PC-9 (cell line): ENCODE measurements at regions not wholly inside any gene's neighbourhood (a gene's known extent, or its start where the extent isn't known, plus 50 kb on each side); places are given as distances from the start of the nearest gene placed in this dataset.

Experiments used
- BruUV-seq: library from RNA; stranded (reverse); fragments of 400-500 nt; replicated peaks from 2 replicates; lab custom pipeline; 2021; lab: Mats Ljungman, UMichigan
- CTCF ChIA-PET: fragments of 300-600 bp; sonication (Branson Sonifier 250); formaldehyde crosslinking; loops from one replicate; lab custom pipeline; 2022; ENCODE audit warnings: antibody characterized with exemption; lab: Charles Lee
- POLR2A ChIA-PET: fragments of 300-600 bp; sonication (Branson Sonifier 250); formaldehyde crosslinking; loops from one replicate; lab custom pipeline; 2022; ENCODE audit warnings: antibody characterized with exemption; ENCODE audit not compliant: unreplicated experiment; lab: Charles Lee
- DNase-seq, 2 experiments: peaks; one replicate each; pipeline versions ENCODE4 v3.0.0 to v3.0.0-alpha.2; 2015 to 2022; ENCODE audit warnings: mixed read lengths in 1 of 2
- H2AFZ ChIP-seq: fragments of 200-600 bp; sonication (generic); 2 replicates; pipeline ENCODE4 v1.8.1; 2017; ENCODE audit warnings: antibody characterized with exemption
- H3F3A ChIP-seq: fragments of 200-600 bp; sonication (generic); 2 replicates; pipeline ENCODE4 v1.8.1; 2017; ENCODE audit warnings: antibody characterized with exemption, mild to moderate bottlenecking, low read depth; ENCODE audit not compliant: insufficient read depth
- H3K27ac ChIP-seq: fragments of 200-600 bp; sonication (generic); 2 replicates; pipeline ENCODE4 v1.6.1; 2016; ENCODE audit warnings: mixed run types
- H3K27me3 ChIP-seq: fragments of 200-600 bp; sonication (generic); 2 replicates; pipeline ENCODE4 v1.6.1; 2016; ENCODE audit warnings: low read depth, mixed run types; ENCODE audit not compliant: insufficient read depth
- H3K36me3 ChIP-seq: fragments of 200-600 bp; sonication (generic); 2 replicates; pipeline ENCODE4 v1.6.1; 2016; ENCODE audit warnings: low read depth, mixed run types
- H3K4me1 ChIP-seq: fragments of 200-600 bp; sonication (generic); replicated peaks from 2 replicates; pipeline ENCODE4 v1.6.1; 2016; ENCODE audit warnings: mixed run types; ENCODE audit not compliant: insufficient read depth
- H3K4me2 ChIP-seq: fragments of 200-600 bp; sonication (generic); 2 replicates; pipeline ENCODE4 v1.6.1; 2017; ENCODE audit warnings: mixed run types
- H3K4me3 ChIP-seq: fragments of 200-600 bp; sonication (generic); 2 replicates; pipeline ENCODE4 v1.6.1; 2016; ENCODE audit warnings: mixed run types
- H3K79me2 ChIP-seq: fragments of 200-600 bp; sonication (generic); 2 replicates; pipeline ENCODE4 v1.6.1; 2017; ENCODE audit warnings: low read depth, mixed run types
- H3K9me2 ChIP-seq: fragments of 200-600 bp; sonication (generic); 2 replicates; pipeline ENCODE4 v1.8.1; 2017; ENCODE audit warnings: mild to moderate bottlenecking; ENCODE audit not compliant: insufficient read depth
- H3K9me3 ChIP-seq: fragments of 200-600 bp; sonication (generic); 2 replicates; pipeline ENCODE4 v1.8.1; 2016; ENCODE audit warnings: low read depth; ENCODE audit not compliant: insufficient read depth
- H4K20me1 ChIP-seq: fragments of 200-600 bp; sonication (generic); 2 replicates; pipeline ENCODE4 v1.8.1; 2017; ENCODE audit not compliant: insufficient read depth
- EZH2 ChIP-seq: fragments of 200-600 bp; sonication (generic); IDR thresholded peaks from 2 replicates; pipeline ENCODE4 v1.8.0; 2017; ENCODE audit warnings: antibody characterized with exemption, low read depth
- intact Hi-C: fragments of 100-400 bp; cut with micrococcal nuclease; formaldehyde crosslinking; loops from one replicate; pipeline ENCODE4 v1.10.0; 2022; ENCODE audit not compliant: unreplicated experiment
- TF ChIP-seq, protein P1 (sequence below): fragments of 200-600 bp; sonication (generic); conservative IDR thresholded peaks from 2 replicates; pipeline ENCODE4 v1.6.1; 2017; ENCODE audit warnings: mixed run types, antibody characterized with exemption, mild to moderate bottlenecking, moderate library complexity

DNA sequence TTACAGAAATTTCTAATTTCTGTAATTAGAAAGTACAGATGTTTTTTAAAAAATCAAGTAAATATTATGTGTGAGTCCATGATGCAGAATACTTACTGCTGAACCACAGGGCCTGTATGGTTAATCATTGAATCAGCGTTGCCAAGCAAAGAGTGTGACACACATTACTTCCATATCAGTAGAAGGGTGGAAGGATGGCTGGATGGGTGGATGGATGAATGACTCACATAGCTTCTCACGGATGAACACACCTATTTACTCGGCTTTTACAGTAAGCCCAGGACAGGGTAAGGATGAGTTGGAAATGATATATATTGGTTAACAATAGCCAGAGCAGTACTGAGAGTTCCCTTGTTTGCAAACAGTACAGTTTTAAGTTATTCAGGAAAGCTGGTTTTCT lies 495.9 kb upstream of the RBFOX1 start:
- Histone ChIP-seq H3K79me2 (no peaks in the 10 kb centered on the region), H3K27me3 (peaks cover 11% of the 10 kb centered on the region), H3F3A (no peaks in the 10 kb centered on the region), H4K20me1 (no peaks in the 10 kb centered on the region), H3K4me1 (no peaks in the 10 kb centered on the region), H3K36me3 (no peaks in the 10 kb centered on the region), H3K4me2 (no peak overlapping the region), H3K27ac (no peak overlapping the region), H3K9me3 (no peaks in the 10 kb centered on the region), H2AFZ (no peak overlapping the region), H3K9me2 (no peaks in the 10 kb centered on the region), H3K4me3 (no peak overlapping the region)
- intact Hi-C loops, result no loop called here
- BruUV-seq, result no TSS peak
- POLR2A ChIA-PET, result no interaction called here
- TF ChIP-seq, protein P1, sequence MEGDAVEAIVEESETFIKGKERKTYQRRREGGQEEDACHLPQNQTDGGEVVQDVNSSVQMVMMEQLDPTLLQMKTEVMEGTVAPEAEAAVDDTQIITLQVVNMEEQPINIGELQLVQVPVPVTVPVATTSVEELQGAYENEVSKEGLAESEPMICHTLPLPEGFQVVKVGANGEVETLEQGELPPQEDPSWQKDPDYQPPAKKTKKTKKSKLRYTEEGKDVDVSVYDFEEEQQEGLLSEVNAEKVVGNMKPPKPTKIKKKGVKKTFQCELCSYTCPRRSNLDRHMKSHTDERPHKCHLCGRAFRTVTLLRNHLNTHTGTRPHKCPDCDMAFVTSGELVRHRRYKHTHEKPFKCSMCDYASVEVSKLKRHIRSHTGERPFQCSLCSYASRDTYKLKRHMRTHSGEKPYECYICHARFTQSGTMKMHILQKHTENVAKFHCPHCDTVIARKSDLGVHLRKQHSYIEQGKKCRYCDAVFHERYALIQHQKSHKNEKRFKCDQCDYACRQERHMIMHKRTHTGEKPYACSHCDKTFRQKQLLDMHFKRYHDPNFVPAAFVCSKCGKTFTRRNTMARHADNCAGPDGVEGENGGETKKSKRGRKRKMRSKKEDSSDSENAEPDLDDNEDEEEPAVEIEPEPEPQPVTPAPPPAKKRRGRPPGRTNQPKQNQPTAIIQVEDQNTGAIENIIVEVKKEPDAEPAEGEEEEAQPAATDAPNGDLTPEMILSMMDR, result no peak
- TF ChIP-seq EZH2, result no peak
- CTCF ChIA-PET, result no interaction called here
- no peak for DNase-seq

DNA sequence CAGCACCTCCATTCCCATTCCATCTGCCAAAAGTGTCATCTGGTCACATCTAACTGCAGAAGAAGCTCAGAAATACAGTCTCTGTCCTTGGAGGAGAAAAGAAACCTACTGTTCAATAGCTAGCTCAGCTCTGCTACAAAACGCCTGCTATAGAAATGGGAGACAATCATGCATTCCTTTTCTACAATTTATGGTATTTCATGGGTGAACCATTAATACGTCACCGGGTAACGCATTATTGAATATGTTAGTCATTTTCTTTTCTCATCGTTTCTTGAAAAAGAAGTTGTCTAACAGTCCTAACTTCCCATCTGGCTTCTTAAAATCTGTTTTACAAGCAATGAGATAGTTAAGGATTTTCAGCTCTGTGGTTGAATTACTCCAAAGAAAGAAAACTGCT lies 496.7 kb upstream of the RBFOX1 start:
- no peak for DNase-seq
- intact Hi-C loops, result no loop called here
- TF ChIP-seq EZH2, result no peak
- TF ChIP-seq, protein P1, result no peak

DNA sequence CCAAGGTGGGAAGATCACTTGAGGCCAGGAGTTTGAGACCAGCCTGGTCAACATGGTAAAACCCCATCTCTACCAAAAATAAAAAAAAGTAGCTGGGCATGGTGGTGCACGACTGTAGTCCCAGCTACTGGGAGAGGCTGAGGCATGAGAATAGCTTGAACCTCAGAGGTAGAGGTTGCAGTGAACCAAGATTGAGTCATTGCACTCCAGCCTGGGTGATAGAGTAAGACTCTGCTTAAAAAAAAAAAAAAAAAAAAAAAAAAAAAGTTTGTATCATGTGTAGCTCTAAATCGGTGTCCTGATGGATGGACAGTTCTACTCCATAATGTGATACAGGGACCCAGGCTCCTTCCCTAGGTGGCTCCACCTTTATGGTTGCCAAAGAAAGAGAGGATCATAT lies 497.1 kb upstream of the RBFOX1 start:
- Histone ChIP-seq H3K9me3 (no peaks in the 10 kb centered on the region), H3F3A (no peaks in the 10 kb centered on the region), H3K4me1 (no peaks in the 10 kb centered on the region), H4K20me1 (no peaks in the 10 kb centered on the region), H3K36me3 (no peaks in the 10 kb centered on the region), H3K4me2 (no peak overlapping the region), H2AFZ (no peak overlapping the region), H3K27me3 (peaks cover 5% of the 10 kb centered on the region; the same call in 1 of the 2 replicates), H3K4me3 (no peak overlapping the region), H3K9me2 (no peaks in the 10 kb centered on the region), H3K27ac (no peak overlapping the region), H3K79me2 (no peaks in the 10 kb centered on the region)
- CTCF ChIA-PET, result no interaction called here
- DNase-seq, result no peak
- TF ChIP-seq EZH2, result no peak
- TF ChIP-seq, protein P1, result no peak
- POLR2A ChIA-PET, result interaction anchor here (0.6 kb wide), 1 partner anchor 1971 kb away, joined by 3 read pairs; no protein-coding TSS in a partner anchor
- BruUV-seq, result no TSS peak
- intact Hi-C loops, result no loop called here

More for the DNA sequence above, 496.7 kb upstream of the RBFOX1 start:
- no peaks in the 10 kb centered on the region for H3K9me2 ChIP-seq
- no peaks in the 10 kb centered on the region for H4K20me1 ChIP-seq
- no peaks in the 10 kb centered on the region for H3F3A ChIP-seq
- no peaks in the 10 kb centered on the region for H3K9me3 ChIP-seq
- ChIA-PET CTCF (no interaction called here), POLR2A (interaction anchor here (0.6 kb wide), 1 partner anchor 1971 kb away, joined by 3 read pairs; no protein-coding TSS in a partner anchor)
- H3K27ac ChIP-seq, result no peak overlapping the region
- no peaks in the 10 kb centered on the region for H3K79me2 ChIP-seq
- H3K4me1 ChIP-seq, result no peaks in the 10 kb centered on the region
- no peak overlapping the region for H2AFZ ChIP-seq
- H3K4me2 ChIP-seq, result no peak overlapping the region
- H3K36me3 ChIP-seq, result no peaks in the 10 kb centered on the region
- H3K4me3 ChIP-seq, result no peak overlapping the region
- no TSS peak for BruUV-seq
- H3K27me3 ChIP-seq, result peaks cover 5% of the 10 kb centered on the region
